Amygdala (tissue), 56 donors: ENCODE measurements at regions not wholly inside any gene's neighbourhood (a gene's known extent, or its start where the extent isn't known, plus 50 kb on each side); places are given as distances from the start of the nearest gene placed in this dataset.
"Not testable (repeated sequence)": the region's sequence is repeated elsewhere in the genome, so short reads cannot be mapped to it uniquely, and the experiment has no call there.

Experiments used
- DNase-seq, 56 donors: peaks; one replicate each; lab custom pipeline; 2025; lab: John Stamatoyannopoulos, UW

DNA sequence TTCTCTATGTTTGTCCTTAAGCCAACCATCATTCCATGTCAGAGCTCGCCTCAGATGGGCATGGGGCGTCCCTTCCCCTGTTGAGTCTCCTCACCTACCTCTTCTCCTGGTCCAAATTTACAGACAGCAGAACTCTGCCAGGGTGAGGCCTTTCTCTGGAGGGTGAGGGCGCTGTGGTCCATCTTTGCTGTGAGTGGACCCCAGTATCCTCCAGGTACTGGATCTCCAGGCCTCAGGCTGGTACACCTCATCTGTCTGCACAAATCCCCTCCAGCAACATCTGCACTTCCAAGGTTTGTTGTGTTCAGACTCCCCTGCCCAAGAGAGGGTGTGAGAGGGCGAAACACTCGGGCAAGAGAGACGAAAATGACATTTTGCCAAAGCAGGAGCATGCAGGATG, 63.9 kb upstream of the EDAR start:
- no peak for DNase-seq

DNA sequence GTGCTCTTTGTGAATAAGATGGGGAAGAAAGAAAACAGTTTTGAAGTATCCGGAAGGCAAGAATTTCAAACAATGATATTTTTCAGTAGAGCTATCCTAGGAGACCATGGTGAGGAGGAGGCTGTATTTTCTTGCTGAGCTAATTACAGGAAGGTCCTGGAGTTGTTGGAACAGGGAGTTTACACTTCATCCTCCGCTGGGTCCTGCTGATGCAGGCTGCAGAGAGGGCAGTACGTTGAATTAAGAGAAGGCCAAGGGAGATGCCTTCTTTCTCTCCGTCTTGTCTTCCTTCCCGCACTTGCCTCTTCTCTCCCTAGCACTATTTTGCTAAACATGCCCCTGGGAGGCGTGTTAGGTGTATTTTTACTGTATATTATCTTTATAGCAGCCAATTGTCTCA, 60.0 kb upstream of the EDAR start:
- no peak for DNase-seq

DNA sequence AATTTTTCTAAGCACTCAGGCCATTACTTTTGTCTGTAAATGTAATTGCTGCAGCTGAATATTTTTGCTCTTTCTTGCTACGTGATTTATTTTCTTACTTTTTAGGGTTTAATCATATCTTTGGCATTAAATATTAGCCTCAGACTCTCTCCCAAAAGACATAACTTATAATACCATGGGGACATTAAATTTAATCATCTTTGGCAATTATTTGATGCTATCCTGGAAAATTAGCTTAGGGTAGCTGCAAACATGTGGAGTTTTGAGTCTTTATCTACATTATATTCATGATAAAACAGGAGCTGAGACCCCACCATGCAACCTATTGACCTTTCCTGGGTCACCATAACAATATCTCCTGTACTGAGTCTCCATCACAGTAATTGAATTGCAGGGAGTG, 59.1 kb upstream of the EDAR start:
- DNase-seq = no peak

DNA sequence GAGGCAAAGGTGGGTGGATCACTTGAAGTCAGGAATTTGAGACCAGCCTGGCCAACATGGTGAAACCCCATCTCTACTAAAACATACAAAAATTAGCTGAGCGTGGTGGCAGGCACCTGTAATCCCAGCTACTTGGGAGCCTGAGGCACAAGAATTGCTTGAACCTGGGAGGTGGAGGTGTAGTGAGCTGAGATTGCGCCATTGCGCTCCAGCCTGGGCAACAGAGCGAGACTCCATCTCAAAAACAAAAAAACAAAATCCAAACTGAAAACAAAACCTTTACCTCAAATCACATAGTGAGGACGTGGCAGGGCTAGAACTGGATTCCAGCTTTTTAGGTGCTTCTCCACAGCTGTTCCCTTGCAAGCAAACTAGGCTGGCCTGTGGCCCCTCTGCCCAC, 58.5 kb upstream of the EDAR start:
- not testable (repeated sequence) for DNase-seq

DNA sequence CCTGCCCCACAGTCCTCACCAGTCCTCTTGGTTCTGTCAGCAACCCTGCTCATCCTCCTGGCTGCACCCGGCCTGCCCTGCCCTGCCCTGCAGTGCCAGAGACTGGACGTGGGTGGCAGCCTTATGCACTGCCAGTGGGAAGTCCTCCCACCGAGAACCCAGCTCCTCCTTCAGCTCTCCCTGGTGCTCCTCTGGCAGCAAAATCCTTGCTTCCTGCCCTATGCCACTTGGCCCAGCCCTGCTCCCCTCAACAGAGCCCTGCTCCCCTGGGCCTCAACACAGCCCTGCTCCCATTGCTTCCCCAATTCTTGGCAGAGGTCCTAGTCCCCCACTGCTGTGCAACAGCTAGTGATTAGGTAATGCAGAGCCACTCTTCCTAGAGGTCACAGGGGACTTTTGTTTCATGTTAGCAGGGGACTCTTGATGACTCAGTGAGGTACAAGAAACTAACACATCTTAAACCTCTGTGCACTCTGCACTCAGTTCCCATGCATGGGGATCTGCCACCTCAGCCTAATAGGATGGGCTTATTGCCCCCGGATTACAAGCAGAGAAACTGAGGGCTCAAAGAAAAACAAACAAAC, 58.0 kb upstream of the EDAR start:
- no peak for DNase-seq

DNA sequence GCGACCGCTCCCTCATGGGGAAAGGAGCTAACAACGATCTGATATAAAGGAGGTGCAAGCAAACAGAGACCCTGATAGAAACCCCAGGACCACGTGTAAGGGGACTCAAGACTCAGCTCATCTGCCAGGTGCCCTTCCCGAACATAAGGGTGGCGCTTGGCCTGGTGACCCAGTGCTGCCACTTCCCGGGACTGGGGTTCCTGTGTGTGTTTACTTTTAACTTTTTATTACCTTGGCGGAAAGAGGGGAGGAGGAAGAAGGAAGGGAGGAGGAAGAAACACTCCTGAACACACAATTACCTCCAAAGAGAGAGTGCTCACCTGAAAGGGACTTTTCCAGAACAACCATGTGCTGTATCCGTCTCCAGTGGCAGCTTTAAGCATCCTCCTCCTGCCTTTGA, 56.5 kb upstream of the EDAR start:
- DNase-seq = no peak

DNA sequence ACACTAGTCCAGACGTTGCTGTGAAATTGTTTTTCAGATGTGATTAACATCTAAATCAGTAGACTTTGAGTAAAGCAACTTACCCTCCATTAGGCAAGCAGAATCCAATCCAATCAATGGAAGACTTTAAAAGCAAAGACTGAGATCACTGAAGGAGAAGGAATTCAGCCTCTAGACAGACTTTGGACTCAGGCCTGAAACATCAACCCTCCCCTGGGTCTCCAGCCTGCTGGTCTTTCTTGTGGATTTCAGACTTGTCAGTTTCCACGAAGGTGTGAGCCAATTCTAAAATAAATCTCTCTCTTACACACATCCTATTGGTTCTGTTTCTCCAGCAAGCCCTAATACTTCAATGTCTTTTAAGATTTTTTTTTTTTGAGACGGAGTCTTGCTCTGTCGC, 50.0 kb upstream of the EDAR start:
- no peak for DNase-seq
